HepG2 (cell line): ENCODE measurements at regions not wholly inside any gene's neighbourhood (a gene's known extent, or its start where the extent isn't known, plus 50 kb on each side); places are given as distances from the start of the nearest gene placed in this dataset.

Source experiments
- TBP ChIP-seq: sonication (generic); formaldehyde crosslinking; IDR thresholded peaks from 2 replicates; pipeline ENCODE4 v1.5.0; 2020; ENCODE audit warnings: missing genetic modification reagents
- ZNF747 ChIP-seq: sonication (generic); formaldehyde crosslinking; IDR thresholded peaks from 2 replicates; pipeline ENCODE4 v1.8.1; 2023; ENCODE audit warnings: missing genetic modification reagents, mild to moderate bottlenecking, borderline replicate concordance
- TF ChIP-seq, protein P1 (sequence below), 2 experiments: fragments of 450-650 bp in 1 of 2; sonication (generic) in 1 of 2; formaldehyde crosslinking in 1 of 2; IDR thresholded peaks; 2 replicates each; pipeline versions ENCODE4 v1.6.1 to v1.8.0; 2016 to 2022; ENCODE audit warnings: antibody characterized with exemption in 1 of 2, mild to moderate bottlenecking in 1 of 2, missing genetic modification reagents in 1 of 2
- TF ChIP-seq, protein P2 (sequence below): sonication (generic); formaldehyde crosslinking; IDR thresholded peaks from 2 replicates; pipeline ENCODE4 v1.5.0; 2020; ENCODE audit warnings: missing genetic modification reagents

DNA sequence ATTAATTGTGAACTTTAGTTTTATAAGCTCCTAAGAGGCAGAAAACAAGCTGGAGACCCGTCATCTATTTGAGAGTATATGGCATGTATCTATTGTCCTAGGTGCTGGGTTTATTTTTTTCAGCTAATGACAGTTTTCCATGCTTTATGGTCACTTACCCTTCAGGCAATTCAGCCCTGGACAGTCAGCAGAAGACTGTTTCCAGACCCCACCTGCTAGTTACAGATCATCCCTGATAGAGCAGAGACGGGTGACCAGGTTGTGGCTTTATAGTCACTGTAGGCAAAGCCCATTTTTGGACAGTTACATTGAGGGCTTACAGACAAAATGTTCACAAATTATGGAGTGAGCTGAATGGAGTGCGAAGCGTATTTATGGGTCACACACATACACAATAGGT lies 1227.5 kb downstream of the FOXD4L5 start (continued):
- TF ChIP-seq, protein P1, sequence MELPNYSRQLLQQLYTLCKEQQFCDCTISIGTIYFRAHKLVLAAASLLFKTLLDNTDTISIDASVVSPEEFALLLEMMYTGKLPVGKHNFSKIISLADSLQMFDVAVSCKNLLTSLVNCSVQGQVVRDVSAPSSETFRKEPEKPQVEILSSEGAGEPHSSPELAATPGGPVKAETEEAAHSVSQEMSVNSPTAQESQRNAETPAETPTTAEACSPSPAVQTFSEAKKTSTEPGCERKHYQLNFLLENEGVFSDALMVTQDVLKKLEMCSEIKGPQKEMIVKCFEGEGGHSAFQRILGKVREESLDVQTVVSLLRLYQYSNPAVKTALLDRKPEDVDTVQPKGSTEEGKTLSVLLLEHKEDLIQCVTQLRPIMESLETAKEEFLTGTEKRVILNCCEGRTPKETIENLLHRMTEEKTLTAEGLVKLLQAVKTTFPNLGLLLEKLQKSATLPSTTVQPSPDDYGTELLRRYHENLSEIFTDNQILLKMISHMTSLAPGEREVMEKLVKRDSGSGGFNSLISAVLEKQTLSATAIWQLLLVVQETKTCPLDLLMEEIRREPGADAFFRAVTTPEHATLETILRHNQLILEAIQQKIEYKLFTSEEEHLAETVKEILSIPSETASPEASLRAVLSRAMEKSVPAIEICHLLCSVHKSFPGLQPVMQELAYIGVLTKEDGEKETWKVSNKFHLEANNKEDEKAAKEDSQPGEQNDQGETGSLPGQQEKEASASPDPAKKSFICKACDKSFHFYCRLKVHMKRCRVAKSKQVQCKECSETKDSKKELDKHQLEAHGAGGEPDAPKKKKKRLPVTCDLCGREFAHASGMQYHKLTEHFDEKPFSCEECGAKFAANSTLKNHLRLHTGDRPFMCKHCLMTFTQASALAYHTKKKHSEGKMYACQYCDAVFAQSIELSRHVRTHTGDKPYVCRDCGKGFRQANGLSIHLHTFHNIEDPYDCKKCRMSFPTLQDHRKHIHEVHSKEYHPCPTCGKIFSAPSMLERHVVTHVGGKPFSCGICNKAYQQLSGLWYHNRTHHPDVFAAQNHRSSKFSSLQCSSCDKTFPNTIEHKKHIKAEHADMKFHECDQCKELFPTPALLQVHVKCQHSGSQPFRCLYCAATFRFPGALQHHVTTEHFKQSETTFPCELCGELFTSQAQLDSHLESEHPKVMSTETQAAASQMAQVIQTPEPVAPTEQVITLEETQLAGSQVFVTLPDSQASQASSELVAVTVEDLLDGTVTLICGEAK (IDR thresholded peaks at IDR 0.05): no peak
- TF ChIP-seq, protein P1 (CRISPR knock-in tag; IDR thresholded peaks at IDR 0.05): no peak
- TF ChIP-seq ZNF747 (CRISPR knock-in tag) (no peak), TBP (no peak)
- TF ChIP-seq, protein P2, sequence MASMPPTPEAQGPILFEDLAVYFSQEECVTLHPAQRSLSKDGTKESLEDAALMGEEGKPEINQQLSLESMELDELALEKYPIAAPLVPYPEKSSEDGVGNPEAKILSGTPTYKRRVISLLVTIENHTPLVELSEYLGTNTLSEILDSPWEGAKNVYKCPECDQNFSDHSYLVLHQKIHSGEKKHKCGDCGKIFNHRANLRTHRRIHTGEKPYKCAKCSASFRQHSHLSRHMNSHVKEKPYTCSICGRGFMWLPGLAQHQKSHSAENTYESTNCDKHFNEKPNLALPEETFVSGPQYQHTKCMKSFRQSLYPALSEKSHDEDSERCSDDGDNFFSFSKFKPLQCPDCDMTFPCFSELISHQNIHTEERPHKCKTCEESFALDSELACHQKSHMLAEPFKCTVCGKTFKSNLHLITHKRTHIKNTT (CRISPR knock-in tag): no peak
